ENCODE measurements at regions not wholly inside any gene's neighbourhood (a gene's known extent, or its start where the extent isn't known, plus 50 kb on each side); places are given as distances from the start of the nearest gene placed in this dataset.

- no peak for DNase-seq (ENCODE audit: low spot score)
- in situ Hi-C loops (cut with MboI; ENCODE audit: low sequenced_read_pairs, unreplicated experiment), result no loop called here
- TF ChIP-seq CTCF (IDR thresholded peaks at IDR 0.05; ENCODE audit: borderline replicate concordance, control extremely low read depth, extremely low read depth, insufficient read depth, missing control alignments), result no peak
Observed at GRCh38 chr20:11372876-11373790, 544.6 kb upstream of the BTBD3 start.

DNA sequence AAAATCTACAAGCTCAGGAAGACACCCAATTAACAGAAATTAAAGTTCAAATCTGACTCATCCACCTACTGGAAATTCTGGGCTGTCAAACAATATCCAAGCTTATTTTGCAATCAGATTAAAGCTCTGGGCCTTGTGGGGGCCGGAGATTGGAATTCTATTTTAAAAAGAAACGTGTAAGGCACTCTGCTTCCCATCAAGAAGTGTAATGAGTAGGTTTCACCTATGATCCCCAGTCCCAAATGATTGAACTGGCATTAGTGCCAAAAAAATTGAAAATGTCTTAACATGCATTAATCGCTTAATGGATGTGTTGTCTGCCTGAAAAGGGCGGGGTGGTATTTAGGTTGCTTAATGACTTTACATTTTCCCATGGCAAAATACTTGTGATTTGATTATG, 542.4 kb upstream of the BTBD3 start:
- TF ChIP-seq CTCF (IDR thresholded peaks at IDR 0.05; ENCODE audit: borderline replicate concordance, control extremely low read depth, extremely low read depth, insufficient read depth, missing control alignments), result no peak
- in situ Hi-C loops (cut with MboI; ENCODE audit: low sequenced_read_pairs, unreplicated experiment), result no loop called here
- no peak for DNase-seq (ENCODE audit: low spot score)

GRCh38 chr20:11375966-11376365, 541.7 kb upstream of the BTBD3 start:
- in situ Hi-C loops (cut with MboI; ENCODE audit: low sequenced_read_pairs, unreplicated experiment), result no loop called here
- no peak for DNase-seq (ENCODE audit: low spot score)
- no peak for TF ChIP-seq CTCF (IDR thresholded peaks at IDR 0.05; ENCODE audit: borderline replicate concordance, control extremely low read depth, extremely low read depth, insufficient read depth, missing control alignments)

- in situ Hi-C loops (cut with MboI; ENCODE audit: low sequenced_read_pairs, unreplicated experiment), result no loop called here
- TF ChIP-seq CTCF (IDR thresholded peaks at IDR 0.05; ENCODE audit: borderline replicate concordance, control extremely low read depth, extremely low read depth, insufficient read depth, missing control alignments), result no peak
- no peak for DNase-seq (ENCODE audit: low spot score)
Observed at GRCh38 chr20:11376420-11376819, 541.3 kb upstream of the BTBD3 start.

- in situ Hi-C loops (cut with MboI; ENCODE audit: low sequenced_read_pairs, unreplicated experiment), result no loop called here
- TF ChIP-seq CTCF (IDR thresholded peaks at IDR 0.05; ENCODE audit: borderline replicate concordance, control extremely low read depth, extremely low read depth, insufficient read depth, missing control alignments), result no peak
- DNase-seq (ENCODE audit: low spot score), result no peak
Observed at GRCh38 chr20:11376998-11377397, 540.7 kb upstream of the BTBD3 start.

DNA sequence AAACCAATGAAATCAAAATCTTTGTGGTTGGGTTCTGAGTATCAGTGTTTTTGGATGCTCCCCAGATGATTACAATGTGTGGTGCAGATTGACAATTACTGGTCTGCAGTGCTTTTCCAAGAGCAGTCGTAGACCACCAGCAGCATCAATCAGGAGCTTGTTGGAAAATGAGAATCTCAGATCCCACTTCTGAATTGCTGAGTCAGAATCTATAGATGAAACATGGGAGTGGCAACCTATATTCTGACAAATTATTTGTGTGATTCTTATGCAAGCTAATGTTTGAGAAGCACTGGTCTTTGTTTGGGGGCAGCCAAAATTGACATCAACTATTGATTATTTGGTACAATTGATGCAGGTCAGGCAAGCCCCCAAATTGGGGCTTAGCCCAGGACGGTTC, 539.9 kb upstream of the BTBD3 start:
- no peak for DNase-seq (ENCODE audit: low spot score)
- in situ Hi-C loops (cut with MboI; ENCODE audit: low sequenced_read_pairs, unreplicated experiment), result no loop called here
- TF ChIP-seq CTCF (IDR thresholded peaks at IDR 0.05; ENCODE audit: borderline replicate concordance, control extremely low read depth, extremely low read depth, insufficient read depth, missing control alignments), result no peak

Data from GM13976 (cell line).